GM13977 (cell line): ENCODE measurements at regions not wholly inside any gene's neighbourhood (a gene's known extent, or its start where the extent isn't known, plus 50 kb on each side); places are given as distances from the start of the nearest gene placed in this dataset.

ENCODE experiments used
- DNase-seq: peaks from one replicate; pipeline ENCODE4 v3.0.0; 2012; ENCODE audit warnings: low spot score
- in situ Hi-C: fragments of 300-500 bp; cut with MboI; formaldehyde crosslinking; loops from one replicate; pipeline ENCODE4 v1.12.0; 2022; ENCODE audit warnings: low sequenced_read_pairs, low pct_unique_long_range_greater_than_20kb, mixed read lengths, inconsistent platforms; ENCODE audit not compliant: unreplicated experiment
- TF ChIP-seq, protein P1 (sequence below): IDR thresholded peaks from 2 replicates; pipeline ENCODE4 v1.5.1; 2012; ENCODE audit warnings: mild to moderate bottlenecking, control low read depth; ENCODE audit not compliant: insufficient read depth; ENCODE audit errors: extremely low read depth, missing control alignments

GRCh38 chr2:58620093-58620492 is 379.0 kb upstream of the FANCL start:
- DNase-seq, result no peak
- in situ Hi-C loops, result no loop called here
- TF ChIP-seq, protein P1, sequence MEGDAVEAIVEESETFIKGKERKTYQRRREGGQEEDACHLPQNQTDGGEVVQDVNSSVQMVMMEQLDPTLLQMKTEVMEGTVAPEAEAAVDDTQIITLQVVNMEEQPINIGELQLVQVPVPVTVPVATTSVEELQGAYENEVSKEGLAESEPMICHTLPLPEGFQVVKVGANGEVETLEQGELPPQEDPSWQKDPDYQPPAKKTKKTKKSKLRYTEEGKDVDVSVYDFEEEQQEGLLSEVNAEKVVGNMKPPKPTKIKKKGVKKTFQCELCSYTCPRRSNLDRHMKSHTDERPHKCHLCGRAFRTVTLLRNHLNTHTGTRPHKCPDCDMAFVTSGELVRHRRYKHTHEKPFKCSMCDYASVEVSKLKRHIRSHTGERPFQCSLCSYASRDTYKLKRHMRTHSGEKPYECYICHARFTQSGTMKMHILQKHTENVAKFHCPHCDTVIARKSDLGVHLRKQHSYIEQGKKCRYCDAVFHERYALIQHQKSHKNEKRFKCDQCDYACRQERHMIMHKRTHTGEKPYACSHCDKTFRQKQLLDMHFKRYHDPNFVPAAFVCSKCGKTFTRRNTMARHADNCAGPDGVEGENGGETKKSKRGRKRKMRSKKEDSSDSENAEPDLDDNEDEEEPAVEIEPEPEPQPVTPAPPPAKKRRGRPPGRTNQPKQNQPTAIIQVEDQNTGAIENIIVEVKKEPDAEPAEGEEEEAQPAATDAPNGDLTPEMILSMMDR, result no peak

DNA sequence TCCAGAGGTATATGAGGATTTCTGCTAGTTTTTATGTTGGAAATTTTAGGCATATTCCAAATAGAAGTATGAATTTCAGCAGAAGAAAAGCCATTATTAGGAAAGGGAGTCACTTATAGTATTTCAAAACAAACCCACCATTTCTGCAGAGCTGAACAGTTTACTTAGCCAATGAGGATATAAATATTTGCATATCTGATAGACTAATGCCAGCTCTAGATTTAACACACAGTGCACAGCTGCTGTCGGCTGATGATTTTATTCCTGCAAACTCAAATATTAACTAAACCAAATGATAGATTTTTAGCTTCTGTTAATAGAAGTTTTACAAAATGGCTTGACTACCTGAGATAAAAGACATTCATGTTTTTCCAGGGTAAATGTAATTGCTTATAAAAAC is 375.8 kb upstream of the FANCL start:
- DNase-seq, result no peak
- TF ChIP-seq, protein P1, result no peak
- in situ Hi-C loops, result no loop called here

DNA sequence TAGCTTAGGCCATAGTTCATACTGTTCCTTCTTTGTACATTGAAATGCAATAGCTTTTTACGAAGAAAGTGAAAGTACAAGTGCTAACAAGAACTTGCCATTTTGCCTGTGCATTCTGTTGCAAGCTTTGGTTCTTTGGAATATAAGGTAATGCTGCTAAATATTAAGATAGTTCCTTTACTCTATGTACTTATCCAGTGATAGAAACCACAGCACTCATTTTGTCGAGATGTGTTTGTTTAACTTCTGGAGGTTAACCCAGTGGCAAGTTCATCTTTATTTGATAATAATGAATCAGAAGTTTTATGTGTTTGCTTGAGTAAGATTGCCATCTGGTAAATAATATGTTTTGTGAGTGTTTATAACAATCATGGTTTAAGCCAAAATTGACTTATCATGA is 373.1 kb upstream of the FANCL start:
- DNase-seq, result no peak
- in situ Hi-C loops, result no loop called here
- TF ChIP-seq, protein P1, result no peak

- DNase-seq, result no peak
- TF ChIP-seq, protein P1, result no peak
- in situ Hi-C loops, result no loop called here
Measured at GRCh38 chr2:58612973-58613372, 371.8 kb upstream of the FANCL start.

GRCh38 chr2:58609326-58609725 is 368.2 kb upstream of the FANCL start:
- TF ChIP-seq, protein P1, result no peak

DNA sequence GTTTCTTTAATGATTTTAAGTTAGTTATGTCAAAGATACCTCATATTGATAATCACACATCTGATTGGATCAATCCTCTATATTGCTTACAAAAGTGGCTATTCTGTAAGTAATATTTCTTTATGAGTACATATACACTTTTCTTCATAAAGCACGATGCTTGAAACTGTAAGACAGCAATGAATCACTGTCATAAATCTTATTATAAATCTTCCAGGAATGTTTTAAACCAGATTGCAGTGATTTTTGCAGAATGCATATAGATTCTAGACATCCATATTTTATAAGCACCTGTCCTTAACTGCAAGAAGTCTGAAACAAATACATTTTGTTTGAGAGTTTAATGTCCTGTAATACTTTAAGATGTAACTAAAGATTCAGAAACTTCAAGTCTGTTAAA is 367.0 kb upstream of the FANCL start:
- TF ChIP-seq, protein P1, result no peak
- in situ Hi-C loops, result no loop called here
- DNase-seq, result no peak

More at GRCh38 chr2:58609326-58609725, 368.2 kb upstream of the FANCL start:
- in situ Hi-C loops, result no loop called here
- no peak for DNase-seq

- in situ Hi-C loops, result no loop called here
- TF ChIP-seq, protein P1, result no peak
- no peak for DNase-seq
Measured at GRCh38 chr2:58607448-58607847, 366.3 kb upstream of the FANCL start.
